Epithelial cell of esophagus (primary cell): ENCODE measurements at regions not wholly inside any gene's neighbourhood (a gene's known extent, or its start where the extent isn't known, plus 50 kb on each side); places are given as distances from the start of the nearest gene placed in this dataset.

Experiments used
- DNase-seq: peaks from one replicate; pipeline ENCODE4 v3.0.0; 2010; ENCODE audit warnings: low read depth
- H3K4me3 ChIP-seq: 2 replicates; pipeline ENCODE4 v1.5.1; 2011; ENCODE audit warnings: mild to moderate bottlenecking, low read length, control low read depth
- CTCF ChIP-seq: IDR thresholded peaks from 2 replicates; pipeline ENCODE4 v1.5.1; 2011; ENCODE audit warnings: low read depth, mild to moderate bottlenecking, low read length, control low read depth, inconsistent platforms; ENCODE audit not compliant: insufficient read depth; ENCODE audit errors: missing control alignments

DNA sequence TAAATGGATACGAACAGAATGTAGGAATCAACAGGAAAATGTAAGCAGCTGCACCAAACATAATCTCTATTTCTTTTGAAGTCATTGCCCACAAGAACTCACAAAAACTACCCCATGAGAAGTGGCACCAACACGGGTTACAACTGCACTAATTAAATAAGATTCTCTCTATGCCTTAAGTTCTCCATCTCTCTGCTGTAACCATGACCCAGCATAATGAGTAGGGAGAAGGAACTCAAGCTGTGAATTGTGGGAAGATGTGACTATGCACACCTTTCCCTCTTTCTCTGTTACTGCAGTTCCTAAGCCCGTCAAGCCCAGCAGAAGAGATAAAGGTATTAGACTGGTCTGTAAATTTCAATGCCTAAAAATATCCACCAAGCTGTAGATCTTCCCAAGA is 614.0 kb downstream of the USP25 start:
- no peak for DNase-seq
- H3K4me3 ChIP-seq: no peak overlapping the region
- TF ChIP-seq CTCF: no peak

DNA sequence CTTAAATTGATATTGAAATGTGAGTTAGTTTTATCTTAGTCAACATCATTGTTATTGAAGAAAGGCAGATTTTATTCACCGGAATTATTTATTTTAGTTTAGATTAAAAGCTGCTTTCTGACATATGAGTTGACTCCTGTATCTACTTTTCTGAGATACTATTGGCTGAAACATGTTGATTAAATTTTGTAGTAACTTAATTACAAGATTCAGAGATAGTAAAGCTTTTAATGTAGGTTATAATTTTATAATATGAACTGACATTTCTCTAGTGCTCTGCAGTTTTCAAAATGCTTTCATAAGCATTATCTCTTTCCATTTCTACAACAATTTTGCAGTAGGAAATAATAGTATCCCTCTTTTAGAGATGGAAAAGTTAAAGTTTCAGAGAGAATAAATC is 616.0 kb downstream of the USP25 start:
- no peak for DNase-seq
- TF ChIP-seq CTCF: no peak
- no peak overlapping the region for H3K4me3 ChIP-seq

GRCh38 chr21:16347223-16347622 is 617.4 kb downstream of the USP25 start:
- TF ChIP-seq CTCF: no peak
- no peak for DNase-seq
- no peak overlapping the region for H3K4me3 ChIP-seq

DNA sequence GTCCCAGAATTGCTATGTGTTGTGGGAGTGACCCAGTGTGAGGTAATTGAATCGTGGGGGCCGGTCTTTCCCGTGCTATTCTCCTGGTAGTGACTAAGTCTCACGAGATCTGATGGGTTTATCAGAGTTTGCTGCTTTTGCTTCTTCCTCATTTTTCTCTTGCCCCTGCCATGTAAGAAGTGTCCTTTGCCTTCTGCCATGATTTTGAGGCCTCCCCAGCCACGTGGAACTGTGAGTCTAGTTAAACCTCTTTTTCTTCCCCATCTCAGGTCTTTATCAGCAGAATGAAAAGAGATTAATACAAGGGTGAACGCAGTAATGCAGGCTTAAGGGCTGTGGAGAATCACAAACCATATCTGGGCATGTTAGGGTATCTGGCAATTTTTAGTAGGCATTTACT is 624.0 kb downstream of the USP25 start:
- TF ChIP-seq CTCF: no peak
- H3K4me3 ChIP-seq: no peak overlapping the region
- DNase-seq: no peak

GRCh38 chr21:16357994-16358393 is 628.2 kb downstream of the USP25 start:
- TF ChIP-seq CTCF: no peak
- no peak overlapping the region for H3K4me3 ChIP-seq
- no peak for DNase-seq

DNA sequence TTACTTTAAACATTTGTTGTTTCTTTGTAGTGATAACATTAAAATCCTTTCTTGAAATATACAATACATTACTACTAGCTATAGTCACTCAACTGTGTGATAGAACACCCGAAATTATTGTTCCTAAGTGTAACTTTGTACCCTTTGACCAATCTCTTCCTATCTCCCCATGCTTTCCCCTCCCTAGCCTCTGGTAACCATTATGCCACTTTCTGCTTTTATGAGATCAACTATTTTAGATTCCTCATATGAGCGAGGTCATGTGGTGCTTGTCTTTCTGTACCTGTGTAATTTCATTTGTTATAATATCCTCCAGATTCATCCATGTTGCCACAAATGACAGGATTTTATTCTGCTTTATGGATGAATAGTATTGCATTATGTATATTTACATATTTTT is 629.0 kb downstream of the USP25 start:
- no peak overlapping the region for H3K4me3 ChIP-seq
- TF ChIP-seq CTCF: no peak
- DNase-seq: no peak

DNA sequence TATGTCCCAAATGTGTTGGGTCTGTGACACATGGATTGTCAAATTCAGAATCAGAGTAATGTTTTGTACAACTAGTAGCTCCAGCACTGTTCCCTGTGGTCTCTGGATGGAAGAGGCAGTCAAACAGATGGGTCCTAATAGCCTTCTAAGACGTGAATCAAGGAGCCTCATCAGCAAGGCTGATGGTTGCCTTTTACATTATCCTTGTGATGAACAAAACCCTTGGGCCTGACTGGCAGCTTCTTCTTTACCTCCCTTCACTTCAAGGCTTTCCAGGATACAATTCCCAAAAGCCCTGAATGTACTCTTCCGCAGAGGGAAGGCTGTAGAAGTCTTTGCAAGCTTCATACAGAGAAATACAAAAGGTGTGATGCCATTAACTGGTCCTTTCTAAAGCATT is 633.3 kb downstream of the USP25 start:
- no peak for TF ChIP-seq CTCF
- no peak for DNase-seq

More for the DNA sequence above, 633.3 kb downstream of the USP25 start:
- no peak overlapping the region for H3K4me3 ChIP-seq
